ENCODE measurements at regions not wholly inside any gene's neighbourhood (a gene's known extent, or its start where the extent isn't known, plus 50 kb on each side); places are given as distances from the start of the nearest gene placed in this dataset.

- TF ChIP-seq CTCF (IDR thresholded peaks at IDR 0.05 in 2 of 3, conservative IDR thresholded peaks at IDR 0.05 in 1 of 3; ENCODE audit: control insufficient read depth in 2 of 3, extremely low read depth in 1 of 3, insufficient read depth in 1 of 3, low read depth in 3 of 3, low read length in 3 of 3) (no peak), IRF3 (IDR thresholded peaks at IDR 0.05) (no peak), FOXK2 (IDR thresholded peaks at IDR 0.05) (no peak), JUNB (IDR thresholded peaks at IDR 0.05) (no peak), CHD2 (IDR thresholded peaks at IDR 0.05; ENCODE audit: borderline replicate concordance, low read depth, low read length) (no peak), POLR2A (IDR thresholded peaks at IDR 0.05; ENCODE audit: low read depth, low read length) (no peak), ZNF687 (IDR thresholded peaks at IDR 0.05) (no peak), E4F1 (IDR thresholded peaks at IDR 0.05; ENCODE audit: borderline replicate concordance, partially characterized antibody) (no peak), JUND (IDR thresholded peaks at IDR 0.05; ENCODE audit: low read depth, low read length) (no peak), SMAD1 (IDR thresholded peaks at IDR 0.05; ENCODE audit: low read depth, partially characterized antibody) (no peak), SIN3A (IDR thresholded peaks at IDR 0.05; ENCODE audit: low read depth, low read length) (no peak), POLR2AphosphoS5 (IDR thresholded peaks at IDR 0.05; ENCODE audit: low read length) (no peak), CEBPB (IDR thresholded peaks at IDR 0.05; ENCODE audit: borderline replicate concordance in 1 of 2, low read depth in 2 of 2, low read length in 2 of 2) (no peak), TAF1 (IDR thresholded peaks at IDR 0.05; ENCODE audit: borderline replicate concordance, low read depth, low read length) (no peak)
These were observed 109.5 kb downstream of the CLDN17 start for GRCh38 chr21:30057108-30057507.
